CD4-positive, alpha-beta T cell treated with Interleukin-12 subunit alpha and Interleukin-12 subunit beta, for 1 hour (primary cell): ENCODE measurements at regions not wholly inside any gene's neighbourhood (a gene's known extent, or its start where the extent isn't known, plus 50 kb on each side); places are given as distances from the start of the nearest gene placed in this dataset.

ENCODE experiments used
- DNase-seq: peaks from one replicate; pipeline ENCODE4 v3.0.0-alpha.2; 2020

GRCh38 chr15:89399238-89400115, 64.9 kb upstream of the POLG start:
- peak; percentile 34 for DNase-seq

- no peak for DNase-seq
Observed at GRCh38 chr15:89398896-89399237, 64.2 kb upstream of the POLG start.

- DNase-seq = no peak
Observed at GRCh38 chr15:89397653-89398023, 63.0 kb upstream of the POLG start.

GRCh38 chr15:89396723-89397652, 62.4 kb upstream of the POLG start:
- no peak for DNase-seq

GRCh38 chr15:89395996-89396395, 61.4 kb upstream of the POLG start:
- no peak for DNase-seq

- no peak for DNase-seq
Observed at GRCh38 chr15:89395461-89395871, 60.8 kb upstream of the POLG start.

GRCh38 chr15:89395031-89395430, 60.4 kb upstream of the POLG start:
- DNase-seq = no peak

- DNase-seq = no peak
Observed at GRCh38 chr15:89393056-89393455, 58.4 kb upstream of the POLG start.

- no peak for DNase-seq
Observed at GRCh38 chr15:89391685-89392257, 57.1 kb upstream of the POLG start.

- no peak for DNase-seq
Observed at GRCh38 chr15:89389841-89390603, 55.4 kb upstream of the POLG start.

GRCh38 chr15:89387140-89387903, 52.7 kb upstream of the POLG start:
- no peak for DNase-seq

- no peak for DNase-seq
Observed at GRCh38 chr15:89385596-89386331, 51.1 kb upstream of the POLG start.
